PC-9 (cell line): ENCODE measurements at regions not wholly inside any gene's neighbourhood (a gene's known extent, or its start where the extent isn't known, plus 50 kb on each side); places are given as distances from the start of the nearest gene placed in this dataset.

Source experiments
- BruUV-seq: library from RNA; stranded (reverse); fragments of 400-500 nt; replicated peaks from 2 replicates; lab custom pipeline; 2021; lab: Mats Ljungman, UMichigan
- CTCF ChIA-PET: fragments of 300-600 bp; sonication (Branson Sonifier 250); formaldehyde crosslinking; loops from one replicate; lab custom pipeline; 2022; ENCODE audit warnings: antibody characterized with exemption; lab: Charles Lee
- POLR2A ChIA-PET: fragments of 300-600 bp; sonication (Branson Sonifier 250); formaldehyde crosslinking; loops from one replicate; lab custom pipeline; 2022; ENCODE audit warnings: antibody characterized with exemption; ENCODE audit not compliant: unreplicated experiment; lab: Charles Lee
- DNase-seq, 2 experiments: peaks; one replicate each; pipeline versions ENCODE4 v3.0.0 to v3.0.0-alpha.2; 2015 to 2022; ENCODE audit warnings: mixed read lengths in 1 of 2
- H2AFZ ChIP-seq: fragments of 200-600 bp; sonication (generic); 2 replicates; pipeline ENCODE4 v1.8.1; 2017; ENCODE audit warnings: antibody characterized with exemption
- H3F3A ChIP-seq: fragments of 200-600 bp; sonication (generic); 2 replicates; pipeline ENCODE4 v1.8.1; 2017; ENCODE audit warnings: antibody characterized with exemption, mild to moderate bottlenecking, low read depth; ENCODE audit not compliant: insufficient read depth
- H3K27ac ChIP-seq: fragments of 200-600 bp; sonication (generic); 2 replicates; pipeline ENCODE4 v1.6.1; 2016; ENCODE audit warnings: mixed run types
- H3K27me3 ChIP-seq: fragments of 200-600 bp; sonication (generic); 2 replicates; pipeline ENCODE4 v1.6.1; 2016; ENCODE audit warnings: low read depth, mixed run types; ENCODE audit not compliant: insufficient read depth
- H3K36me3 ChIP-seq: fragments of 200-600 bp; sonication (generic); 2 replicates; pipeline ENCODE4 v1.6.1; 2016; ENCODE audit warnings: low read depth, mixed run types
- H3K4me1 ChIP-seq: fragments of 200-600 bp; sonication (generic); replicated peaks from 2 replicates; pipeline ENCODE4 v1.6.1; 2016; ENCODE audit warnings: mixed run types; ENCODE audit not compliant: insufficient read depth
- H3K4me2 ChIP-seq: fragments of 200-600 bp; sonication (generic); 2 replicates; pipeline ENCODE4 v1.6.1; 2017; ENCODE audit warnings: mixed run types
- H3K4me3 ChIP-seq: fragments of 200-600 bp; sonication (generic); 2 replicates; pipeline ENCODE4 v1.6.1; 2016; ENCODE audit warnings: mixed run types
- H3K79me2 ChIP-seq: fragments of 200-600 bp; sonication (generic); 2 replicates; pipeline ENCODE4 v1.6.1; 2017; ENCODE audit warnings: low read depth, mixed run types
- H3K9me2 ChIP-seq: fragments of 200-600 bp; sonication (generic); 2 replicates; pipeline ENCODE4 v1.8.1; 2017; ENCODE audit warnings: mild to moderate bottlenecking; ENCODE audit not compliant: insufficient read depth
- H3K9me3 ChIP-seq: fragments of 200-600 bp; sonication (generic); 2 replicates; pipeline ENCODE4 v1.8.1; 2016; ENCODE audit warnings: low read depth; ENCODE audit not compliant: insufficient read depth
- H4K20me1 ChIP-seq: fragments of 200-600 bp; sonication (generic); 2 replicates; pipeline ENCODE4 v1.8.1; 2017; ENCODE audit not compliant: insufficient read depth
- CTCF ChIP-seq: fragments of 200-600 bp; sonication (generic); conservative IDR thresholded peaks from 2 replicates; pipeline ENCODE4 v1.6.1; 2017; ENCODE audit warnings: mixed run types, antibody characterized with exemption, mild to moderate bottlenecking, moderate library complexity
- EZH2 ChIP-seq: fragments of 200-600 bp; sonication (generic); IDR thresholded peaks from 2 replicates; pipeline ENCODE4 v1.8.0; 2017; ENCODE audit warnings: antibody characterized with exemption, low read depth
- intact Hi-C: fragments of 100-400 bp; cut with micrococcal nuclease; formaldehyde crosslinking; loops from one replicate; pipeline ENCODE4 v1.10.0; 2022; ENCODE audit not compliant: unreplicated experiment

GRCh38 chr13:103948426-103948825 is 882.2 kb upstream of the SLC10A2 start:
- H2AFZ ChIP-seq, result no peak overlapping the region
- H4K20me1 ChIP-seq, result no peaks in the 10 kb centered on the region
- TF ChIP-seq EZH2, result no peak
- no peak for TF ChIP-seq CTCF
- no peak overlapping the region for H3K27ac ChIP-seq
- ChIA-PET POLR2A (no interaction called here), CTCF (no interaction called here)
- DNase-seq, result no peak
- H3K4me1 ChIP-seq, result no peaks in the 10 kb centered on the region
- H3K27me3 ChIP-seq, result no peaks in the 10 kb centered on the region
- H3K9me2 ChIP-seq, result no peaks in the 10 kb centered on the region
- H3K36me3 ChIP-seq, result no peaks in the 10 kb centered on the region
- intact Hi-C loops, result no loop called here
- no peak overlapping the region for H3K4me3 ChIP-seq
- no peak overlapping the region for H3K4me2 ChIP-seq
- no TSS peak for BruUV-seq
- H3K9me3 ChIP-seq, result no peaks in the 10 kb centered on the region; the same call in 1 of the 2 replicates
- no peaks in the 10 kb centered on the region for H3K79me2 ChIP-seq
- no peaks in the 10 kb centered on the region for H3F3A ChIP-seq

GRCh38 chr13:103945836-103946235 is 879.6 kb upstream of the SLC10A2 start:
- CTCF ChIA-PET, result no interaction called here
- intact Hi-C loops, result no loop called here
- no TSS peak for BruUV-seq
- Histone ChIP-seq H2AFZ (no peak overlapping the region), H3K36me3 (no peaks in the 10 kb centered on the region), H3K9me2 (no peaks in the 10 kb centered on the region), H3K79me2 (no peaks in the 10 kb centered on the region), H3K27ac (no peak overlapping the region), H3K4me2 (no peak overlapping the region), H4K20me1 (no peaks in the 10 kb centered on the region), H3K4me3 (no peak overlapping the region), H3F3A (no peaks in the 10 kb centered on the region), H3K4me1 (no peaks in the 10 kb centered on the region), H3K9me3 (no peaks in the 10 kb centered on the region; the same call in 1 of the 2 replicates), H3K27me3 (no peaks in the 10 kb centered on the region)
- DNase-seq, result no peak
- TF ChIP-seq CTCF (no peak), EZH2 (no peak)
- POLR2A ChIA-PET, result no interaction called here

GRCh38 chr13:103941506-103942140 is 875.4 kb upstream of the SLC10A2 start:
- TF ChIP-seq EZH2 (no peak), CTCF (no peak)
- intact Hi-C loops, result no loop called here
- no peak for DNase-seq
- Histone ChIP-seq H4K20me1 (no peaks in the 10 kb centered on the region), H3K27me3 (no peaks in the 10 kb centered on the region), H3K79me2 (no peaks in the 10 kb centered on the region), H3K4me3 (no peak overlapping the region), H3K9me2 (no peaks in the 10 kb centered on the region), H3K4me1 (no peaks in the 10 kb centered on the region), H3K36me3 (no peaks in the 10 kb centered on the region), H3K4me2 (no peak overlapping the region), H2AFZ (no peak overlapping the region), H3F3A (no peaks in the 10 kb centered on the region), H3K27ac (no peak overlapping the region), H3K9me3 (no peaks in the 10 kb centered on the region)
- CTCF ChIA-PET, result no interaction called here
- POLR2A ChIA-PET, result no interaction called here
- BruUV-seq, result no TSS peak
